Gastroesophageal sphincter (tissue), 3 donors: ENCODE measurements at regions not wholly inside any gene's neighbourhood (a gene's known extent, or its start where the extent isn't known, plus 50 kb on each side); places are given as distances from the start of the nearest gene placed in this dataset.

Experiments used
- EP300 ChIP-seq: sonication (generic); formaldehyde crosslinking; IDR thresholded peaks from one replicate; pipeline ENCODE4 v1.6.1; 2017; ENCODE audit warnings: antibody characterized with exemption, mild to moderate bottlenecking
- POLR2A ChIP-seq, 2 donors: fragments of 450-650 bp; IDR thresholded peaks; one replicate each; pipeline ENCODE4 v1.6.1; 2017; ENCODE audit warnings: antibody characterized with exemption in 2 of 2, mild to moderate bottlenecking in 2 of 2, moderate library complexity in 1 of 2
- POLR2AphosphoS5 ChIP-seq: sonication (generic); formaldehyde crosslinking; IDR thresholded peaks from one replicate; pipeline ENCODE4 v1.6.1; 2017; ENCODE audit warnings: antibody characterized with exemption
- TF ChIP-seq, protein P1 (sequence below), 4 experiments: fragments of 200-600 bp in 2 of 4; fragments of 450-650 bp in 2 of 4; sonication (generic) in 1 of 4; IDR thresholded peaks; one replicate each; pipeline ENCODE4 v1.5.1; 2017 to 2019; ENCODE audit warnings: antibody characterized with exemption in 4 of 4, mild to moderate bottlenecking in 2 of 4, moderate library complexity in 2 of 4

DNA sequence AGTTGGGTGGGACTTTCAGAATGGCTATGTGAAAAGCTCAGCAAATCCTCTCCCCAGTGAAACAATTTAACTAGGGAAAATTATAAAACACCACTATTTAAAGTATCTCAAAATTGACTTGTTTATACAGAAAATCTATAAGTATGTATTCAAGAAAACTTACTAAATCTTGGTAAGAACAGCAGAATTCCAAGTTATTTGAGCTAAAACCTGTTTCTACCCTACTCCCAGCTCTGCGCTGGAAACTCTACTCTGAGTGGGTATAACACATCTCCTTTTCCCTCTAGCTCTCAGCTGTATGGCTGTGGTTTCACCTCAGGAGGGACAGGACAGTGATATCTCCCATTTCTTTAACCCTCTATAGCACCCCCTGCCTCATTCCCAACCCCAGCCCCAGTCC lies 295.2 kb upstream of the POGK start:
- no peak for TF ChIP-seq POLR2A (IDR thresholded peaks at IDR 0.05)
- TF ChIP-seq EP300: no peak
- TF ChIP-seq, protein P1, sequence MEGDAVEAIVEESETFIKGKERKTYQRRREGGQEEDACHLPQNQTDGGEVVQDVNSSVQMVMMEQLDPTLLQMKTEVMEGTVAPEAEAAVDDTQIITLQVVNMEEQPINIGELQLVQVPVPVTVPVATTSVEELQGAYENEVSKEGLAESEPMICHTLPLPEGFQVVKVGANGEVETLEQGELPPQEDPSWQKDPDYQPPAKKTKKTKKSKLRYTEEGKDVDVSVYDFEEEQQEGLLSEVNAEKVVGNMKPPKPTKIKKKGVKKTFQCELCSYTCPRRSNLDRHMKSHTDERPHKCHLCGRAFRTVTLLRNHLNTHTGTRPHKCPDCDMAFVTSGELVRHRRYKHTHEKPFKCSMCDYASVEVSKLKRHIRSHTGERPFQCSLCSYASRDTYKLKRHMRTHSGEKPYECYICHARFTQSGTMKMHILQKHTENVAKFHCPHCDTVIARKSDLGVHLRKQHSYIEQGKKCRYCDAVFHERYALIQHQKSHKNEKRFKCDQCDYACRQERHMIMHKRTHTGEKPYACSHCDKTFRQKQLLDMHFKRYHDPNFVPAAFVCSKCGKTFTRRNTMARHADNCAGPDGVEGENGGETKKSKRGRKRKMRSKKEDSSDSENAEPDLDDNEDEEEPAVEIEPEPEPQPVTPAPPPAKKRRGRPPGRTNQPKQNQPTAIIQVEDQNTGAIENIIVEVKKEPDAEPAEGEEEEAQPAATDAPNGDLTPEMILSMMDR (IDR thresholded peaks at IDR 0.05): no peak
- no peak for TF ChIP-seq POLR2AphosphoS5
